Fibroblast of skin of left biceps (primary cell): ENCODE measurements at regions not wholly inside any gene's neighbourhood (a gene's known extent, or its start where the extent isn't known, plus 50 kb on each side); places are given as distances from the start of the nearest gene placed in this dataset.
"Not testable (repeated sequence)": the region's sequence is repeated elsewhere in the genome, so short reads cannot be mapped to it uniquely, and the experiment has no call there.

ENCODE experiments used
- DNase-seq, 2 experiments: peaks; one replicate each; pipeline ENCODE4 v3.0.0-alpha.2; 2013; ENCODE audit warnings: low read depth in 2 of 2

DNA sequence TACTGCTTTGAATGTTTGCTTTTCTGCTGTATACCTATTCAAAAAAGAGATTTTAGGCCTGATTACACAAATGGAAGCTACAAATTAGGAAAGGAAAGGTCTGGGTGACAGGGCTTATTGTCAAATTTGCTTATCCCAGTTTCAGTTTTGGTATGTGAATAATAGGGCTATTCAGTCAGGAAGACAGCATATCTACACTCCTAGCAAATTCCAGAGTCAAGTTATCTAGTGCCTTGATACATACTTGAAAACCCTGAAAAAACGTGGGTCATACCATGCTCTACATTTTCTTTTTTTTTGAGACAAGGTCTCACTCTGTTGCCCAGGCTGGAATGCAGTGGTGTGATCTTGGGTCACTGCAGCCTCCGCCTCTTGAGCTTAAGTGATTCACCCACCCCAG, 59.2 kb upstream of the CCDC180 start:
- DNase-seq: not testable (repeated sequence)

DNA sequence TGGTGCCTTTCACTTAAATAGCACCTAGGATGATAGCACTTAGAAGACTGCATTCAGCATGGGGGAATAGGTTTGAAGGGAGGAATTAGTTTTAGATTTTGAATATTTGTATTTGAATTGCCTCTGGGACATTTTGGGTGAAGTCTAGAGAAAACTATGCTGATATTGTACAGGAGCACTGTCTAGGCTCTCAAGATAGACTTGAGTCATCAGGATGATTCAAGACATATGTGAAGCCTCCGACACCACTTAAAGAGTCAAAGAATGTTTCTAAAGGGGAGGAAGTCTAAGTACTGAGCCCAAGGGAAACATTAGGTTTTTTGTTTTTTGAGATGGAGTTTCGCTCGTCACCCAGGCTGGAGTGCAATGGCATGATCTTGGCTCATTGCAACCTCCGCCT, 63.9 kb upstream of the CCDC180 start:
- no peak for DNase-seq

GRCh38 chr9:97241430-97241829, 66.0 kb upstream of the CCDC180 start:
- not testable (repeated sequence) for DNase-seq

DNA sequence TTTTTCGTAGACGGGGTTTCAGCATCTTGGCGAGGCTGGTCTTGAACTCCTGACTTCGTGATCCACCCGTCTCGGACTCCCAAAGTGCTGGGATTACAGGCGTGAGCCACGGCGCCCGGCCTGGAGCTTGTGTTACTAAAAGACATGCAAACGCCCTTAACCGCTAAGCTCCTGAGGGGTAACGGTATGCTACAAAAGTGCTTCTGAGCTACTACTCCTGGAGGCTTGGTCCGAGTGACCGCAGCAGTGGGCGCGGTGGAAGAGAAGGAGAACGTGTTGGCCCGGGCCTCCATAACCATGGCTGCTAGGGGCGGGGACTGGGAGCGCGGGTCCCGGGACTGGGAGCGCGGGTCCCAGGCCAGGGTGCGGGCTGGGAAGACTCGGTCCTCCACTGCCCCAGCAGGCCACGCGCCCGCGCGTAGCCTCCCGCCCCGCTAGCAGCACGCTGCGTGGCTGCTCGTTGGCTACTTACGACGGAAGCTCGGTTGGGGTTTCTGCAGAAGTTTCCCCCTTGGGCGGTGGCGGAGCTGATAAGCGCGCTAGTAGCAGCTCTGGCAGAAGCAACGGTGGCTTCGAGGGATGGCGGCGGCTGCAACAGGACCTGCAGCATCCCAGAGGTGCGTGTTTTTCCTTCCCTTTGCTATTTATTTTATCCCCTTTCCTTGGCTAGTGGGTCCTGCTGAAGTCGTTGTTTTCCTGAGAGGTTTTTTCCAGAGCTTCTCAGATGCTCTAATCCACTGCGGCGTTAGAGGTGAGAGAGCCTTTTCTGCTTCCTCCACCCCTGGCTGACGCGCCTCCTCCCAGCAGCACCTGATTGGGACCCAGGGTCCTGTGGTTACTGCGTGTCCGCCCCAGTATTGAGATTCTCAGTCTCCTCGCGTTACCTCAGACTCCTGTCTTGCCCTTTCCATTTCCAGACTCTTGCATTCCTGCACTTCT, 69.2 kb upstream of the CCDC180 start:
- peak; percentile 47 to 54 for DNase-seq

DNA sequence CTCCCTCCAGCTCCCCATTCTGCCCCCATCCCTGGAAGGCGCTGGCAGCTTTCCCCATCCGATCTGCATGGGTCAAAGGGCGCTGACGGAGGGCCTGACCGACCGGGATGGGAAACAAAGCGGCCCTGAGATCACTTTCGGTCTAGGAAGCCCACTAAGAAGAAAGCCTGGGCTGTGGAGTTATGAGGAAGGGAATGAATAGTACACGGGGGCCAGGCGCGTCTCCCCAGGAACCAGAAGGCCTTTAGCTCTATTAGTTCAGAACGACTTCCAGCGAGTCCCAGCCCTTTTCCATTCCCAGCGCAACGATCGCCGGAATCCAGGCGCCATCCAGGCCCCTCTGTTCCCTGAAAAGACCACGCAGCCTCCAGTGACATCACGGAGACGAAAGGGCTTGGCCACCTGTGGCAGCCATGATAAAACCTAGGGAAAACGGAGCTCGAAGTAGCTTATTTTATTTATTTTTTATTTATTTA, 70.1 kb upstream of the CCDC180 start:
- no peak for DNase-seq

DNA sequence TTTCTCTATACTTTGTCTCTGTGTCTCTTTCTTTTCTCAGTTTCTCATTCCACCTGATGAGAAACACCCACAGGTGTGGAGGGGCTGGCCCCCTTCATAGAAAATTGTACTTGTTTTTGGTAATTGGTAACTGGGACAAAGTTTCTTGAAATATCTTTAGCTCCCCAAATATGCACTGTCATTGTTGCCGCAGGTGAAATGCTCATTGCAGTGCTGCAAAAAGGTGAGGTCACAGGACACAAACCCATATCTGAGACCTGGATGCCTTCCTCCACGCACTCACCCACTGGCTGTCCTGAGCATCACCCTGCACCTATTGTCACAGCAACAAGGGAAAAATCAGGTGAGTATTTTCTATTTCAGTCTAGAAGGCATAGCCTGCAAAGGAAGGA, 74.5 kb upstream of the CCDC180 start:
- not testable (repeated sequence) for DNase-seq

DNA sequence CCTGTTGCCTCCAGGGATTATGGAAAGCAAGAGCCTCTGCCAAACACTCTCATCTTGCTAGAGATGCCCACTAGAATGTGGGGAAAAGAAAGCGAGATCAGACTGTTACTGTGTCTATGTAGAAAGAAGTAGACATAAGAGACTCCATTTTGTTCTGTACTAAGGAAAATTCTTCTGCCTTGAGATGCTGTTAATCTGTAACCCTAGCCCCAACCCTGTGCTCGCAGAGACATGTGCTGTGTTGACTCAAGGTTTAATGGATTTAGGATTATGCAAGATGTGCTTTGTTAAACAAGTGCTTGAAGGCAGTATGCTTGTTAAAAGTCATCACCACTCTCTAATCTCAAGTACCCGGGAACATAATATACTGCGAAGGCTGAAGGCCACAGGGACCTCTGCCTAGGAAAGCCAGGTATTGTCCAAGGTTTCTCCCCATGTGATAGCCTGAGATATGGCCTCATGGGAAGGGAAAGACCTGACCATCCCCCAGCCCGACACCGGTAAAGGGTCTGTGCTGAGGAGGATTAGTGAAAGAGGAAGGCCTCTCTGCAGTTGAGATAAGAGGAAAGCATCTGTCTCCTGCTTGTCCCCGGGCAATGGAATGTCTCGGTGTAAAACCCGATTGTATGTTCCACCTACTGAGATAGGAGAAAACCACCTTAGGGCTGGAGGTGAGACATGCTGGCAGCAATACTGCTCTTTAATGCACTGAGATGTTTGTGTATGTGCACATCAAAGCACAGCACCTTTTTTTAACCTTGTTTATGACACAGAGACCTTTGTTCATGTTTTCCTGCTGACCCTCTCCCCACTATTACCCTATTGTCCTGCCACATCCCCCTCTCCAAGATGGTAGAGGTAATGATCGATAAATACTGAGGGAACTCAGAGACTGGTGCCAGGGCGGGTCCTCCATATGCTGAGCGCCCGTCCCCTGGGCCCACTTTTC, 75.1 kb upstream of the CCDC180 start:
- DNase-seq: not testable (repeated sequence)

DNA sequence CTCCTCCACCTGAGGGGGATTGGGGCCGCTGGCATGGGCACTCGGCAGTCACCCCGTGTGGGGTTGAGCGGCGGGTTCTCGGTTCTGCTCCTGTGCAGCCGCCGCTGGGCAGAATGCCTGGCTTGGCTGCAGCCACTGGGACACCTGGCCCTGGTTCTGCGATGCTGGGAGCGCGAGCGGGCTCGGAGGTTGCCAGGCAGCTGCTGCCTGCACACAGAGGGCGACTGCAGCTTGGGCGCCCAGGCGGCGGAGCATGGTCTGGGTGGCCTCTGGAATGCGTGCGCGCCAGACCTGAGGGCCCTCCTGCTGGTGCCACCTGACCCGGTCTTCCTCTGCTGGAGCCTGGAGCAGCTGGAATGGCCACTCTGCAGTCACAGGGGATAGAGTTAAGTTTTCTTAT, 85.1 kb upstream of the CCDC180 start:
- not testable (repeated sequence) for DNase-seq

GRCh38 chr9:97221478-97222355, 85.7 kb upstream of the CCDC180 start:
- peak in 1 of 2 experiments; percentile 9 for DNase-seq

DNA sequence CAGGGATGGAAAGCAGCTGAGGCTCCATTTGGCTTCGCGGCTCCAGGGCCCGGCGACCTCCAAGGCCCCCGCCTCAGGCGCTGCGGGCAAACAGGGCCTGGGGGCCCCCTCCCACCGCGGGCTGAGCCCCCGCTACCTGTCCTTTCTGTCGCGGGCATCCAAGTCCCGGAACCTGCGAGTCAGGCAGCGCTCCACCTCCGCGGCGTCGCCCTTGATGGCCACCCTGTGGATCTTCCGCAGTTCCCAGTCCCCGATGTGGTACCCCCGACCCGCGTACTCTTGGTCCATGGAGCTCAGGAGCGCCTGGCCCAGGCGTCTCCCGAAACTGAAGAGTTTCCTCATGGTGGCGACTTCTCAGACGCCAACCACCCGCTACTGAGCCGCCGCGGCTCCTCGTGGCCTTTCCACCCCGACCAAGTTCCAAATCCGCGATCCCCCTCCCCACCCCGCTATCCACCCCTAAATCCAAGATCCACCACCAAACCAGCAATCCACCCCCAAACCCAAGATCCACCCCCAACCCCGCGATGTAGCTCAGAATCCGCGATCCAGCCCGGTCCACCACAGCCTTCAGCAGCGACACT, 86.5 kb upstream of the CCDC180 start:
- DNase-seq: no peak

GRCh38 chr9:97220396-97220795, 87.1 kb upstream of the CCDC180 start:
- DNase-seq: not testable (repeated sequence)

- not testable (repeated sequence) for DNase-seq
Observed at GRCh38 chr9:97219443-97220140, 87.9 kb upstream of the CCDC180 start.

GRCh38 chr9:97215127-97215526, 92.3 kb upstream of the CCDC180 start:
- not testable (repeated sequence) for DNase-seq

DNA sequence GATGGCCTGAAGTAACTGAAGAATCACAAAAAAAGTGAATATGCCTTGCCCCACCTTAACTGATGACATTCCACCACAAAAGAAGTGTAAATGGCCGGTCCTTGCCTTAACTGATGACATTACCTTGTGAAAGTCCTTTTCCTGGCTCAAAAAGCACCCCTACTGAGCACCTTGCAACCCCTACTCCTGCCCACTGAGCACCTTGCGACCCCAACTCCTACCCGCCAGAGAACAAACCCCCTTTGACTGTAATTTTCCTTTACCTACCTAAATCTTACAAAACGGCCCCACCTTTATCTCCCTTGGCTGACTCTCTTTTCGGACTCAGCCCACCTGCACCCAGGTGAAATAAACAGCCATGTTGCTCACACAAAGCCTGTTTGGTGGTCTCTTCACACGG, 92.9 kb upstream of the CCDC180 start:
- not testable (repeated sequence) for DNase-seq

DNA sequence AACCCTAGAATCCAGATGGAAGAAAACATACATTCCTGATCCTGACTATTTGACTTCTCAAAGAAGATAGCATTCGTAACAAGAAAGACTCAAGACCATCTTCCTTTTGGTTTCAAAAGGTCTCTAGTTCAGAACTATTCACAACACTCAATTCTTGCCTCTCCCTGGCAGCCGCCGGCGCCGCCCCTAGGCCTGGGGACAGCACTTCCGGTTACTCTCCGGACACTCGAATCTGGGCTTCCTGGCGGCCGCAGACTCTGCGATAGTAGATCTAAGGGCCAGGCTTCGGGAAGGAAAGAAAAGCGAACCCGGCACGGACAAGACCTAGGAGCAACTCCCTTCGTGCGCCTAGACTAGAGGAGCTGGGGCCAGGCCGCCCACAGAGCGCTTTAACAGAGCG, 107.8 kb upstream of the CCDC180 start:
- not testable (repeated sequence) for DNase-seq

- not testable (repeated sequence) for DNase-seq
Observed at GRCh38 chr9:97193767-97194166, 113.7 kb upstream of the CCDC180 start.

GRCh38 chr9:97188545-97188944, 118.9 kb upstream of the CCDC180 start:
- no peak for DNase-seq

DNA sequence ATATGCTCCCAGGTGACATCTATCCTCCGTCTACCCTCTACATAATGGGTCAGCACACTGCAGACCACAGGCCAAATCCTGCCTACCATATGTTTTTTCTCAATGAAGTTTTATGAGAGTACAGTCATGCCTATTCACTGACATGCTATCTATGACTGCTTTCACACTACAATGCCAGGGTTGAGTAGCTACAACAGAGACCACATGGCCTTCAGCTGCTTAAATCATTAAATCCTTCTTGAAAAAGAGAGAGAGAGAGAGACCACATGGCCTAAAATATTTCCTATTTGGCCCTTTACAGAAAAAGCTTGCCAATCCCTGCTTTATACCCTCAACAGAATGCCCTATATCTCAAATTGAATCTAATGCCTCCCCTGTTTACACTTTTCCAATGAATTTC, 119.8 kb upstream of the CCDC180 start:
- DNase-seq: not testable (repeated sequence)

GRCh38 chr9:97186493-97186892, 121.0 kb upstream of the CCDC180 start:
- no peak for DNase-seq

DNA sequence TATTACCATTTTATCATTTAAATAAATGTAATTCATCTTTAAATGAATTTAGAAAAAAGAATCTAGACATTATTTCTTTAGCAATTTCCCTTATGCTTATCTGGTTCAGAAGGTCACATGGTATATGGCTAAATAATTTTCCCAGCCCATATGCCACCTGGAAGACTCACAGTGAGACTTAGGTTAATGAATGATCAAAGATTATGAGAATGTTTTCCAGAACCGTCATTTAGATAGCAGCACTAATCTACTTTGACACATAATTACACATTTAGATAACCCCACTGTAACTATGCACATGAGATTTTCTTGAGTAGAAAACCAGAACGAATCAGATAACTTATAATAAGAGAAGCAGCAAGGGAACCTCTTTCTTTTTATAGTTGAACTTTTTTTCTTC, 124.9 kb upstream of the CCDC180 start:
- not testable (repeated sequence) for DNase-seq
